ENCODE measurements at regions not wholly inside any gene's neighbourhood (a gene's known extent, or its start where the extent isn't known, plus 50 kb on each side); places are given as distances from the start of the nearest gene placed in this dataset.

DNA sequence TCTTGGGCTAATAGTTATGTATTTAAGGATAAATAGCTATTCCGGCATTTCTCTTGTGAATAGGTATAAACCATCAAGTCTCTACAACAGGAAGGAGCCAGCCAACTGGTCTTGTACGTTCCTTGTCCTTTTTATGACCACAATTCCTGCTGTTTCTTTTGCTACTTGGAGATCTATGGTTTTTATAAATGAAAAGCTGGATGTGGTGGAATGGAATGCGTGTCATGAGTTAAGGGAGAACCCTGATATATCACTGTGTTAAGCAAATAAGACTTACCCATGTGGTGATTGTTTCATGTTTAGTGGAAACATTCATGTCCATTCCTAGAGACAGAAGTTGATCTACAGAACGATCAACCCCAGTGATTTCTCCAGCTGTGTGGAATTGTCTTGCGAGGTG, 282.1 kb downstream of the RPS6KC1 start:
- TF ChIP-seq POLR2A (IDR thresholded peaks at IDR 0.05) (no peak), EP300 (IDR thresholded peaks at IDR 0.05; ENCODE audit: low read depth) (no peak), POLR2AphosphoS5 (IDR thresholded peaks at IDR 0.05) (no peak)
- TF ChIP-seq, protein P1, sequence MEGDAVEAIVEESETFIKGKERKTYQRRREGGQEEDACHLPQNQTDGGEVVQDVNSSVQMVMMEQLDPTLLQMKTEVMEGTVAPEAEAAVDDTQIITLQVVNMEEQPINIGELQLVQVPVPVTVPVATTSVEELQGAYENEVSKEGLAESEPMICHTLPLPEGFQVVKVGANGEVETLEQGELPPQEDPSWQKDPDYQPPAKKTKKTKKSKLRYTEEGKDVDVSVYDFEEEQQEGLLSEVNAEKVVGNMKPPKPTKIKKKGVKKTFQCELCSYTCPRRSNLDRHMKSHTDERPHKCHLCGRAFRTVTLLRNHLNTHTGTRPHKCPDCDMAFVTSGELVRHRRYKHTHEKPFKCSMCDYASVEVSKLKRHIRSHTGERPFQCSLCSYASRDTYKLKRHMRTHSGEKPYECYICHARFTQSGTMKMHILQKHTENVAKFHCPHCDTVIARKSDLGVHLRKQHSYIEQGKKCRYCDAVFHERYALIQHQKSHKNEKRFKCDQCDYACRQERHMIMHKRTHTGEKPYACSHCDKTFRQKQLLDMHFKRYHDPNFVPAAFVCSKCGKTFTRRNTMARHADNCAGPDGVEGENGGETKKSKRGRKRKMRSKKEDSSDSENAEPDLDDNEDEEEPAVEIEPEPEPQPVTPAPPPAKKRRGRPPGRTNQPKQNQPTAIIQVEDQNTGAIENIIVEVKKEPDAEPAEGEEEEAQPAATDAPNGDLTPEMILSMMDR (IDR thresholded peaks at IDR 0.05): no peak
